Activated naive CD4-positive, alpha-beta T cell treated with Interleukin-2 at 50 U/mL for 16 hours (primary cell): ENCODE measurements at regions not wholly inside any gene's neighbourhood (a gene's known extent, or its start where the extent isn't known, plus 50 kb on each side); places are given as distances from the start of the nearest gene placed in this dataset.

Source experiments
- DNase-seq: peaks from one replicate; pipeline ENCODE4 v3.0.0-alpha.2; 2020

DNA sequence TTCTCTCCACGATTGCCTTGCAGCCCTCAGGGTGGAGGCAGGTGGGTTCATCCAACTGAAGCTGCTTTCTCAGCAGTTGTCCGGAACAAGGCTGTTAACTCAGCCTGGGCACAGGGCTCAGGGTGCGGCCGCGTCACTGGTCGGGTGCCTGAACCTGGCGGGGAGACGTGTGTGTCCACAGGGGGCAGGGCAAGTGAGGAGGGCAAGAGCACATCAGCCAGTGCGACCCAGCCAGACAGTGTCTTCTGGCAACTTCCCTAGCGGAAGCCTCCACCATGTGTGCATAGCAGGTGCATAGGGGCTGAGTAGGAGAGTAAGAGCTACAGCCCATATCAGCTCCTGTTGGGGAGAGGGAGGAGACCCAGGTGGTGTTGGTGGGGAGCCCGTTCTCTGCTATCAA, 150.4 kb upstream of the THRB start:
- no peak for DNase-seq

DNA sequence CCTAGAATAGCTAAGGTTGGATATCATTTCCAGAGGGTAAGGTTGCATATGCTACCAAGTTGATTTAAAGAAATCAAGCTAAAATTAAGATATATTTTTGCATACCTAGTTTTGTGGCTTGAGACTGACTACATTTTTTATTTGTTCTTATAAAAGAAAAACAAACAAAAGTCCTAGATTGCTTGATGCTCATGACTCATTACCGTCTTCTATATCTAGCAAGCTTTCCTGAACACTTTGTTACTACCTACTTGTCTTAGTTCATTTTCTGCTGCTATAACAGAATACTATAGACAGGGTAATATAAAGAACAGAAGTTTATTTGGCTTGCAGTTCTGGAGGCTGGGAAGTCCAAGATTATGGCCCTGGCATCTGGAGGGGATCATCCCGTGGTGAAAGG, 152.1 kb upstream of the THRB start:
- no peak for DNase-seq

DNA sequence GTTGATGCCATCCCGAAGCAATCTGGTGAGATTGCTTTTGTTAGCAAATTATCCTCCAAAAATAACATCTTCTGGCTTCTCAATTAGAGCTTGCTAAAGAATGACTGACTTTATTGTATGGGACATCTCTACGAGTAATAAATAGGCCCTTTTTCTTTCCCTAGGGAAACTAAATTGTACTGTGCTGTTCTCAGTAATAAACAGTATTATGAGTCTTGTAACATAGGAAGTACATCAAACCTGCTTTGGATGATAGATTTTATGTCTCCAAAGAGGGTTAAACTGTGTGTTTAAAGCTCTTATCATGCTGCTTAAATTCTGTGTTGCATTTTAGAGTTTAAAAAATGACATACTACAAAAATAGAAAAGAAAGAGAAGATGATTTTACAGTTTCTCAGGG, 153.4 kb upstream of the THRB start:
- DNase-seq = no peak

DNA sequence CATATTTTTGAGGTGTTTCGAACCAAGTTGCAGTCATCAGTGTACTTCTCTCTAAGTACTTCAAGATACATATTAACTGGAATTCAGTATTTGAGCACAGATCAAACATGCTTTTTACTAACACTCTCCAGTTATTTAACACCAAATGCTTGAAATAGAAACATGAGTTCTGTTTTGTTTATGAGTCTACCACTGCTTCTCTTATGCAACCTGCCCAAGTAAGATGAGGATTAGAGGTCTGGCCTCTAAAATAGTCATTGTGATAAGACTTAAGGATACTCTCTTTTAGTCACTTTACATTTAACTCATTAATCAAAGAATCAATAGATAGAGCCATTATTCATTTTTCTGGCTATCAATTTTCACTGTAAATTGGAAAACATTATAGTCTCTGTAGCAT, 156.2 kb upstream of the THRB start:
- DNase-seq = no peak

DNA sequence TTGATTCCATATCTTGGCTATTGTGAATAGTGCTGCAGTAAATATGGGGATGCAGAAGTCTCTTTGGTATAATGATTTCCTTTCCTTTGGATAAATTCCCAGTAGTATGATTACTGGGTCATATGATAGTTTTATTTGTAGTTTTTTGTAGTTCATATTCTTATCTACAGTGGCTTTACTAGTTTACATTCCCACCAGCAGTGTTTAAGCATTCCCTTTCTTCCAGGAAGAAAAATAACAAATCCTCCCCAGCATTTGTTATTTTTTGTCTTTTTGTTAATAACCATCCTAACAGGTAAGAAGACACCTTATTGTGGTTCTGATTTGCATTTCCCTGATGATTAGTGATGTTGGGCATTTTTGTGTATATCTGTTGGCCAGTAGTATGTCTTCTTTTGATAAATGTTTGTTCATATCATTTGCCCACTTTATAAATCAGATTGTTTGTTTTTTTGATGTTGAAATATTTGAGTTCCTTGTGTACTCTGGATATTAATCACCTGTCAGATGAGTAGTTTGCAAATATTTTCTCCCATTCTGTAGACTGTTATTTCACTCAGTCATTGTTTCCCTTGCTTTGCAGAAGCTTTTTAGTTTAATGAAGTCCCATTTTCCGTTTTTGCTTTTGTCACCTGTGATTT, 163.3 kb upstream of the THRB start:
- no peak for DNase-seq

DNA sequence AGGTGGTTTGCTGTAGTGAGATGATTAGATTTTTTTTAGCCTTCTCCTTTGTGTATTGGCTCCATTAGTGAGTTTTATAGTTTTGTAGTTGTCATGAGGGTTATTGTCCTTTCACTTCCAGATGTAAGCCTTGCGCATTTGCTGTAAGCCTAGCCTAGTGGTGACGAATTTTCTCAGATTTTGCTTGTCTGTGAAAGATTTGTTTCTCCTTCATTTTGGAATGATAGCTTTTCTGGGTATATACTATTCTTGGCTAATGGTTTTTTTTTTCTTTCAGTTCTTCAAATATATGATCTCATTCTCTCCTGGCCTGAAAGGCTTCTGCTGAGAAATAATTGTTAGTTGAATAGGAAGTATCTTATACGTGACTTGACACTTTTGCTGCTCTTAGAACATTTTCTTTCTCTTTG, 166.5 kb upstream of the THRB start:
- no peak for DNase-seq

DNA sequence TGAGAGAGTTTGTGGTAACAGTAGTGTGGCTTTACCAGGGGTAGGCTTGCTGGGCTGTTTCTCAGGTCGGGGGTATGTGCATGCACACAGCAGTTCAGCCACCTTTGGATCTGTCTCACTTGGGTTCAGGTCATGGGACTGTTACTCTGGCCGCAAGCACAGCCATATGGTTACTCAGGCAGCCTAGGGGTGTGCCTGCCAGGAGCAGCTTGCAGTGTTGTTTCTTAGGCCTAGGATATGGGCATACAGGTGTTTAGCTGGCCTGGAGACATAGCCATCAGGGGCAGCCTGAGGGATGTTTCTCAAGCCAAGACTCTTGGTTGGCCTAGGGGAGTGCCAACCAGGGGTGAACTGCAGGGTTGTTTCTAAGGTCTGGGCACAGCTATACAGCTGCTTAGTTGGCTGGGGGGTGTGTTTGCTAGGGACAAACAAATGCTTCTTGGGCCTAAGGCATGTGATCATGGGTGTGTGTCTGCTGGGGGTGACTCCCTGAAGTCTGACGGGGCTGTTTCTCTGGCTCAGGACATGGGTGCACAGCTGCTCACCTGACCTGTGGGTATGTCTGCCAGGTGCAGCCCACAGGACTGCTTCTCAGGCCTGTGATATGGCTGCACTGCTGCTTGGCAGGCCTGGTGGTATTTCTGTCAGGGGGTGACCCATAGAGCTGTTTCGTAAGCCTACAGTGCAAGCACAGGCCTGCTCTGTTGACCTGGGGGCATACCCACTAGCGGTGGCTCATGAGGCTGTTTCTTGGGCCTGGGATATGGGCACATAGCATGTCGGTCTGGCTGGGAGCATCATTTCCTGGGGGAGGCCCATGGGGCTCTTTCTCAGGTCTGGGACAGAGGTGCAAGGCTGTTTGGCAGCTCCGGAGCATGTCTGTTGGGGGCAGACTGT, 168.0 kb upstream of the THRB start:
- DNase-seq = no peak

DNA sequence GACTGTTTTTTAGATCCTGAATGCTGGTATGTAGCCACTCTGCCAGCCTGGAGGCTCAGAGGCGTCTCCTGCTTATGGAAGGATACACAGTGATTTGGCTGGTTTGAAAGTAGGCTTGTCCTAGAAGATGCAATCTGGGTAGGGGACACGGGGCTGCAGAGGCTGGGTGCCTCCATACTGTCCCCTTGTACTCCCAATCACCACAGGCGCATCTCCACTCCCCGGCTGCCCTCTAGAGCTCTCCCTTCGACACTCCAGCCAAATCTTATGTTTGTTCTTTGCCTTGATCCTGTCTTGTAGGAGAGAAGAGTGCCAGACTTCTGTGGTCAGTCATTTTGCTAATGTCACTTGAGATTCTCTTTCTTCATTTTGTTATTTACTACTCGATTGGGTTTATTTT, 168.8 kb upstream of the THRB start:
- no peak for DNase-seq

DNA sequence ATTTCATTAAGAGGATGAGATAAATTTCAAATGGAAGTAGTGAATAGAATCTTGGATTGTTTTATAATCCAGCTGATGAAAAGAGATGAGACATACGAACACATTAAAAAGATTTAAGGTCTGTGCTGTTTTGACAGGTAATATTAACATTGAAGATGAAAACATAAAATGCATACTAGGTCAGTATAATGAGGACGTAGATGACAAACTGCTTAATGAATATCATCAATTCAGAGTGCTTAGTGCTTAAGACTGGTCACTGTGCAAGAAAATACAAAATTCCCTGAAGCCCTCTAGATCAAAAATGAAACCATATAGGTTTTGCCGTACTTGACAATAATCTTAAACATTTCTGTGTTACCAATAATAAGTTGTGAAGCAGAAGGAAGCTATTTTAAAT, 173.4 kb upstream of the THRB start:
- no peak for DNase-seq

DNA sequence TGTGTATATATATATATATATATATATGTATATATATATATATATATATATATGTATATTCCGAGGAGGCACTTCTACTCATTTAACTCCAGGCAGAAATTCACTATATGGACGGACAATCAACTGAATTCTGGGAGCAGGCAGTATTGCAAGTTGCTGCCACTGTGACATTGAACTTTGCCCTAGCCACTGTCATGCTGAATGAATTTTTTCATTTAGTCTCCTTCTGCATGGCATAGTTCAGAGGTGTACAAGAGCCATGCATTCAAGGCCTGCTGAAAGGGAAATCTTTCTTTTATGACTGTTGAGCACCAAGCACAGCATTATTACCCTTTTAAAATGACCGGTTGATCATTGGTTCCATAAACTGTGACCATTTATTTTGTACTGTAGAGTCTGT, 176.2 kb upstream of the THRB start:
- no peak for DNase-seq

DNA sequence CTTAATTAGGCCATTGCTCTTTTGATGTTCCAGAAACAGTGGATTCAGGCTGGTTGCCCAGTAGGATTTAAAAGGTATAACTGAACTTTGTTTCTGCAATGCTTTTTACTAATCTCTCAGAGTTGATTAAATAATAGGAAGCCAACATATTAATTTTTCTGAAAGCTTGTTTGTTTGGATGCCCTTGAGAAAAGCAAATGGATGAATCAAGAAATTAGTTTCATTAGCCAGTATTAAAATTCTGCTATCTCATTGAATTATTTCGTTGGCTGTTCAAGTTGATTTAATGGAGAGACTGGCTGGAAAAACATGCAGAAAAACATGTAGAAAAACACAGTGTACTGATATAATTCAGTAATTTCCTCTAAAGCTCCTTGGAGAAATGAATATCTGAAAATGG, 178.9 kb upstream of the THRB start:
- no peak for DNase-seq

DNA sequence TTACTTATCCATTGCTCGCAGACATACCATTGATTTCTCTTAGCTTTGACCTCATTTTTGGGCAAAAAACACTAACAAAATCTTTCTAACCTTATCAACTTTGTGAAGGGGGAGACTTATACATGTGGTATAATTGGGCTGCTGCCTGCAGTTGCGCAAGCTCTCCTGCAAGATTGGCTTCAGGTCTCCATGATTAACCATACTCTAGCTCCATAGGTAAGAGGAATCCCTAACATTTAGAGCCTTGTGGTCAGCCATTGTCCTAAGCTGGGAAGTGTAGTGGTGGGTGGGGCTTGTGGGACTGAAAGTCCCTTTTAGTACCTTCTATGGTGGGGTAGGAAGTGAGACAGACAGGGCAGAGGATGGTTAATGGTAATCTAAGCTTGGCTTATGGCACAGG, 179.6 kb upstream of the THRB start:
- DNase-seq = no peak

DNA sequence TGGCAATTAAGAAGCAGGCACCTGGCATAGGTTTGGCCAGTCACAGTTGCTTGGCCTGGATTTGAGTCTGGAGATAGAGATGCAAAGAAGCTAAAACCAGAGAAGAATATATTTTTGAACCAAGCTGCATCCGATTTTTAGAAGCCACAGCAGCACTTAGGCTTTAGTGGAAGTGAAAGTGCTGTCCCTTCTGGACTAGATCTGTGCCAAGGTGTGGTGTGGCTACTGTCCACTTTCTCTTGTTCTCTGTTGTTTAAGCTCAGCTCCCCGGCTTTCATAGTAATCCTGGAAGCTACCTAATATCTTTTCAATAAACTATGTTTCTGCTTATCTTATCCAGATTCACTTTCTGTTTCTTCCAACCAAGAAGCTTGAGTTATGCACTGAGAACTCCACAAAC, 183.4 kb upstream of the THRB start:
- DNase-seq = no peak

DNA sequence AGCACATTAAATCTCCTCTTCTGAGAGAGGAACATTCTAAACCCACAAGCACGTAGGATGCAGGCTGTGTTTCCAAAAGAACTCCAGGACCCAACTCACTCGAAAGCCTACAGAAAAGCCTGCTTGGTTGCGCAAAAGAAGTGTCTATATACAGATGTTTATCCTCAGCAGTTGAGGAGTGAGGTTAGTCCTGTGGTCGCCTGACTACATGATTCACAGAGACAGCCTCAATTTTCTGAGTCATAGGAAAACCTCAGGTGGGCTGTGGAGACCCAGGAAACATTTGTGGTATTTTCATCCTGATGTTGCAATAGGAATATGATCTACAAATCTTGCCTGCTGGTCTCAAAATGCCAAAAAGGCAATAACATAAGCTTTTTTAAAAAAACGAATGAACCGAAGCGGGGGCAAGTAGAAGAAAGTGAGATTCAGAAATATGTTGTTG, 183.8 kb upstream of the THRB start:
- DNase-seq = peak; percentile 7

DNA sequence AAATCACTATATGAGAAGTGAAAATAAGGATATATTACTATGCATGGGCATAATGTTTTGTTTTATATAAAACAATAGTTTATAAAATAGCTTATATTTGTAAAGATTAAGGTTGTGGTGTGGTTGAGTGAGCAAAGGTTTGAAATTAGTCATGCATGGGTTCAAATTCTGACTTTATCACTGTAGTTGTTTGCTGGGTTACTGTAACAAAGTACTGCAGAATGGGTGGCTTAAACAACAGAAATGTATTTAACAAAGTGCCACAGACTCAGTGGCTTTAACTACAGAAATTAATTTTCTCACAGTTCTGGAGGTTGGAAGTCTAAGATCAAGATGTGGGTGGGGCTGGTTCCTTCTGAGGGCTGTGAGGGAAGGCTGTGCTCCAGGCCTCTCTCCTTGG, 184.8 kb upstream of the THRB start:
- no peak for DNase-seq

DNA sequence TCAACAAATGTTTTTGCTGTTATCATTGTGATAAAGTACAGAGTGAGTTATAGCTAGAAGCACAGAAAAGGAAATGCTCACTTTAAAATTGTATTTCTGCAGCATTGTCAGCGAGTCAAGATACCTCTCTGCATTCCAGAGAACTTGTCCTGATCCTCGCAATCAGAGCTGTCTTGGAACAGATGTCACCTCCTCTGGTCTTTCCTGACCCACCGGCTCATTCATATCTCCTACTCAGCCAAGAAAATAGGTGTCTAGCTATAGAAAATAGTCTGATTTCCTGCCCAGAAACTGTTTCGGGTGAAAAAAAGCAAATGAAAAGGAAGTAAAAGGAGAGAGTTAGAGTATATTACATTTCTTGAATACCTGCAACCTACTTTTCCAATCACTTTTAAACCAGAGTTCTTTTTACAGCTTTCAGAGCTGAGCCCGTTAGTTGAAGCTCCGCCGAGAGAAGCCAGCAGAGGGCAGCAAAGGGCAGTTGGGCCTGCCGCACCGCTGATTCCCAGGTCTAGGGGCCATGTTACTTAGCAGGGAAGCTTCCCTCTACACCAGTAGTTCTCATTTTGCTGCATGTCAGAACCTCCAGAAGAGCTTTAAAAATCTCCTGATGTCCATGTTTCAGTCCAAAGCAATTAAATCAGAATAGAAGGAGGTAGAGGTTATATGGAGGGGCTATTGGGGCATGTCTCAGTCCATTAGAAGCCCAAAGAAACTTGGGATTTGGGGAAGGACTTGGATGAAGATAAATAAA, 185.7 kb upstream of the THRB start:
- peak; percentile 40 for DNase-seq

DNA sequence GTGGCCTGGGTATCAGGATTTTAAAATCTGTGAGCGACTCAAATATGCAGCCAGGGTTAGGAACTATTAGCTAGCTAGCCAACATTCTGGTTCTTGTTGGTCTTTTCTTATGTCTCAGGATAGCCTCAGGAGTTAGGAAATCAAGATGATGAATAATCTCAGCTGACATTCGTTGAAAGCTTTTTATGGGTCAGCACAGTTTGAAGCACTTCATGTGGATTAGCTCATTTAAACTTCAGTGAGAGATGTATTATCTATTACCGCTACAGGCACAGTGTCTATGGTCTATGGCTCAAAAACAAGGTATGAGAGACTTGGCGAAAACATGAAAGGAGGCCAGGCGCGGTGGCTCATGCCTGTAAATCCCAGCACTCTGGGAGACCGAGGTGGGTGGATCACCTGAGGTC, 187.5 kb upstream of the THRB start:
- DNase-seq = no peak

DNA sequence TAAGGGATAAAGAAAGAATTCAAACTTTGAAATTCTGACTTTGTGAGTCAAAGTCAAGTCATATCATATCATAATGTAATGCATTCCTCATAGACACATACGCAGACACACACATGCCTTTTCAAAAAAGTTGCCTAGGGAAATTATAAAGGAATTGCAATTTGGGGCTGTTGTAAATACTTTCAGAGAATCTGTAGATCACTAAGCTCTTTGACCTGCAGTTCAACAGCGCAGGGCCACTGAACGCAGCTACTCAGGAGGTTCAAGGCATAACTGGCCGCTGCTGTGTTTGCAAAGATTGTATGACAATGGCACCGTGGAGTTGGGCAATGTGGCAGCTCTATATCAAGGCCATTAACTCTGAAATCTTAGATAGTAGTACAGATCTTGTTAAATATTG, 188.4 kb upstream of the THRB start:
- DNase-seq = no peak

DNA sequence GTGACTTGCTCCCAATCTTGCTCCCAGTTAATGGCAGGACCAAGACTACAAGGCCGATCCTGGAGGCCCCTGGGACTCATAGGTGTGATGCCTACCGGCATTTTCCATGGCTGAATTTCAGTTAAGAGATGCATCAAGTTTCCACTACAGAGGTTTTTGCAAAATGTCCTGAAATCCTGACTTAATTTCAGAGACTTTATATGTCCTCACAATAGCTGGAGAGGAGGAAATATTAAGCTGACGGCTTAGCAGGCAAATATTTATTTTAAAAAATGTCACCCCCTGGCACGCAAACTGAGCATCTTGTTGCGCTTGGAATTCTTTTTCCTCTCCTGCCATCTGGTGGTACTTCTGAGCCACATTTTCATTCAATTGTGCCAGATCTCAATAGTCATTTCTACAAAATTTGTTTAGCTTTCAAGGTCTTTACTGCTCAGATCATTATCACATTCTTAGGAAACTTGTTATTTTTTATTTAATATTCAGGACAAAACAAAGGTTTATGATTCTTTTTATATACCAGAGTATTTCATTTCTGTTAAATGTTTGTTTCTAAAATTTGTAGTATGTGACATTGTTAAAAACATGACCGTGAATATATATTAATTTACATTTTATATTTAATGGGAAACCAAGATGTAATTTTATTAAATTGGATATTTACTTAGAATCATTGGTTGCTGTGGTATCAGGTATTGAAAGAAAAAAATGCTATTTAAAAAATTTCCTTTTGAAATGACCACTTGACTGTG, 189.2 kb upstream of the THRB start:
- no peak for DNase-seq

DNA sequence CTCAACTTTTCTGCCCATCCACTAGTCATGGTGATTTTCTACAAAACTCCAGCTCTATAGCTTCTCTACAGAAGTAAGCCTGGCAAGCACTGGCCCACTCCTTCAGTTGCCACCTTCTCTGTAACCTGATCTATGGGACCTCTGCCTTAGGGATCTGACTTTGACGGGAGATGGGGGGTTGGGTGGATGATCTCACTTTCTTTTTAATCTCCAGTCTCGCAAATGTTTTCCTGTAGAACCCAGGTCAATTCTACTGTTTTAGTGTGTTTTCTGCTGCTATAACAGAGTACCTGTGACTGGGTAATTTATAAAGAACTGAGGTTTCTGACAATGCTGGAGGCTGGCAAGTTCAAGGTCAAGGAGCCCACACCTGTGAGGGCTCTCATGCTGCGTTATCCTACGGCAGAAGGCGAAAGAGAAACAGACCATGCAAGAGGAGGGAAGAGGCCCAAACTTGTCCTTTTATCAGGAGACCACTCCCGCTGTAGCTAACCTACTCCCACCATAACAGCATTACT, 189.9 kb upstream of the THRB start:
- no peak for DNase-seq

DNA sequence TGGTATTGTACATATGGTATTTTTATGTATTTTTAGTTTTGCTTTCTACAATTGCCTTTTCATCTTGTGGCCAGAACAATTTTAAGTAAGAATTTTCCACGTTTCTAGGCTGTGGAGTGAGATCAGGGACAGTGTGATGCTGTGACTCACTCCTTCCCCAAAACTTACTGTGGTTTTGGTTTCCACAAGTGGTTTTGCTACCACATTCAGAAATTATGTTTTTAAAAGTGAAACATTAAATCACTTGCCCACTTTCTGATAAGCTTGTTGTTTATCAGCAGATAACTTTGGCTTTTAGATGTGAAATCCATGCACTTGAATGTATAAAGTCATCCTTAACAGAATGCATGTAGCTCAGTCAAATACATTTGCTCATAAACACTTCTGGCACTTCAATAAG, 192.2 kb upstream of the THRB start:
- DNase-seq = no peak

DNA sequence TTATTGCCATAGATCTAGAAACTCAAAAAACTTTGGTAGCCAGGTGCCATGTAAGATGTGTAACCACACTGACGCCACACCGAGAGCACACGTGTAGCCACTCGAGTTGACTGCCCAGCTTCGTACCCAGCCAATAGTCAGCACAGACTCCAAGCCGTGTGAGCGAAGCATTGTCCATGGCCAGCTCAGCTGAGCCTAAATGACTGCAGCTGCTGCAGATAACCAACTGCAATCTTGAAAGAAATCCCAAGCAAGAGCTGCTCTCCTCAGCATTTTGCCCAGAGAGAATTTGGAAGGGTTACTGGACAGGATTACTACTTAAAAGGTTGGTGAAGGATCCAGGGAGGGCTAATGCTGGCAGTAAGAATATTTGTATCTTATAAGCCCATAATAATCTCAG, 193.0 kb upstream of the THRB start:
- no peak for DNase-seq
